ENCODE measurements at regions not wholly inside any gene's neighbourhood (a gene's known extent, or its start where the extent isn't known, plus 50 kb on each side); places are given as distances from the start of the nearest gene placed in this dataset.

DNA sequence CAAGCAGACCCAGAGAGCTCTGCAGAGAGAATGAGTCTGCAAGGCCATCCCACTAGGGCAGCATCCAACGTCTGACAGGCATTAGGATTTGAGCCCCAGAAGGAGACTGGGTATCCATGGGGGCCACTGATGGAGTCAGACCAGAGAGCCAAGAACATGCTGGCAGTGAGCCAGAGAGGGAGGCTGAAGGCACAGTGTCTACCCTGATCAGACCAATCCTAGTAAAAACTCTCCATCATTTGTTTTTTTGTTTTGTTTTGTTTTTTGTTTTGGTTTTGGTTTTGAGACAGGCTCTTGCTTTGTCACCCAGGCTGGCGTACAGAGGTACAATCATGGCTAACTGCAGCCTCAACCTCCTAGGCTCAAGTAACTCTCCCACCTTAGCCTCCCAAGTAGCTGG is 133.1 kb upstream of the LYZL2 start:
- TF ChIP-seq, protein P1, sequence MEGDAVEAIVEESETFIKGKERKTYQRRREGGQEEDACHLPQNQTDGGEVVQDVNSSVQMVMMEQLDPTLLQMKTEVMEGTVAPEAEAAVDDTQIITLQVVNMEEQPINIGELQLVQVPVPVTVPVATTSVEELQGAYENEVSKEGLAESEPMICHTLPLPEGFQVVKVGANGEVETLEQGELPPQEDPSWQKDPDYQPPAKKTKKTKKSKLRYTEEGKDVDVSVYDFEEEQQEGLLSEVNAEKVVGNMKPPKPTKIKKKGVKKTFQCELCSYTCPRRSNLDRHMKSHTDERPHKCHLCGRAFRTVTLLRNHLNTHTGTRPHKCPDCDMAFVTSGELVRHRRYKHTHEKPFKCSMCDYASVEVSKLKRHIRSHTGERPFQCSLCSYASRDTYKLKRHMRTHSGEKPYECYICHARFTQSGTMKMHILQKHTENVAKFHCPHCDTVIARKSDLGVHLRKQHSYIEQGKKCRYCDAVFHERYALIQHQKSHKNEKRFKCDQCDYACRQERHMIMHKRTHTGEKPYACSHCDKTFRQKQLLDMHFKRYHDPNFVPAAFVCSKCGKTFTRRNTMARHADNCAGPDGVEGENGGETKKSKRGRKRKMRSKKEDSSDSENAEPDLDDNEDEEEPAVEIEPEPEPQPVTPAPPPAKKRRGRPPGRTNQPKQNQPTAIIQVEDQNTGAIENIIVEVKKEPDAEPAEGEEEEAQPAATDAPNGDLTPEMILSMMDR (IDR thresholded peaks at IDR 0.05): no peak

DNA sequence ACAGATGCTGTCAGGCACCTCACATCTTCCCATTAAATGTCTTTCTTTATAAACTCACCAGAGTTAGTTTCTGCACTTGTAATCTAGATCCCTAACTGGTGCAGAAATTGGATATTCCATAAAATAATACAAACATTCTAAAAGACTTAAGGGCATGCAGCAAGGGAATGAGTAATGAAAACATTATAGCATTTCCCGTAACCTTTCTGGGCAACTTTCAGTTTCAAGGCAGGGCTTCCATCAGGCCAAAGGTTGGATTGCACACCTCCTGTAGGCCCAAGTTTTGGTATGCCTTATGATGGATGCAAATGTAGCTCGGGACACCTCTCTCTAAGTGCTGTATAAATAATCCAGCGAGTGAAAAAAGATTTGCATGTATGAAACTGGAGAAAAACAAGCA is 129.9 kb upstream of the LYZL2 start:
- TF ChIP-seq, protein P1 (IDR thresholded peaks at IDR 0.05): no peak

DNA sequence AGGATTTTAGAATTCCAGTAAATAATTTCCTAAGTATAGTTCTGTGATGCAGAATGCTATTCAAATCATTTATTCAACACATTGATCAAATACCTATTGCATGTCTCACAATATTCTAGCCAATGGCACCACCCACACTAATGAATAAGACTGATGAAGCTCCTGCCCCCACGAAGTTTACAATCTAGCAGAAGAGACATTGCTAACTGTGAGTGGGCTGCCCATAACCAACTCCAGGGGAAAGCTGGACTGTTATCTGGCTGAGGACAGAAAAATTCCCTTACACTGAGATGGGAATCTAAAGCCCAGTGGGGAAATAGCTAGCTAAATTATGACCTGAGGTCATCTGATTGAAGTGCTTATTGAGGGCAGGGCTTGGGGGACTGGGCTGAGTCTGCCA is 128.8 kb upstream of the LYZL2 start:
- TF ChIP-seq, protein P1 (IDR thresholded peaks at IDR 0.05): no peak

DNA sequence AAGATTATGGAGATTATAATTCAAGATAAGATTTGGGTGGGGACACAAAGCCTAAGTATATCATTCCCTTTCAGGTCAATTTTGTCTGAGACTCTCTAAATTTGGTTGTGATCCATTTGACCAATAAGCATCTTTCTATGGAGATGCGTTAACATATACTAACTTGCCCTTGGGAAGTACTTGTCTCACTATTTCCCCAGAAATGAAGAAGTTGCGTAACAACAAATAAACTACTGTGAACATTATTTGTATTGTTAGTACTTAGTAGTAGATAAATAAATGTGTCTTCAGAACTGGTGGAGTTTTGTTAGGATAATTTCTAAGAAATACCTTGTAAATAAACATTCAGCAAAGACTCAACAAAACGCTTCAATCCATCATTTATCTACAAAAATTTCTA is 127.3 kb upstream of the LYZL2 start:
- TF ChIP-seq, protein P1 (IDR thresholded peaks at IDR 0.05): no peak

DNA sequence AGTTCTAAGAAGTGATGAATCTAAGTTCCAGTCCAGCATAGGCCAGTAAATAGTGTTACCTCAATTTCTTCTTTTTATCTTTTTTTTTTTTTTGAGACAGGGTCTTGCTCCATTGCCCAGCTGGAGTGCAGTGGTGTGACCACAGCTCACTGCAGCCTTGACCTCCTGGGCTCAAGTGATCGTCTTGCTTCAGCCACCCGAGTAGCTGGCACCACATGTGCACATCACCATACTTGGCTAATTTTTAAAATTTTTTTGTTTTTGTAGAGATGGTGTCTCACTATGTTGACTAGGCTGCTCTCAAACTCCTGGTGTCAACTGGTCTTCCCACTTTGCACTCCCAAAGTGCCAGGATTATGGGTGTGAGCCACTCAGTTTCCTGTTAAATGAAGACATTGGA is 126.6 kb upstream of the LYZL2 start:
- TF ChIP-seq, protein P1 (IDR thresholded peaks at IDR 0.05): no peak

DNA sequence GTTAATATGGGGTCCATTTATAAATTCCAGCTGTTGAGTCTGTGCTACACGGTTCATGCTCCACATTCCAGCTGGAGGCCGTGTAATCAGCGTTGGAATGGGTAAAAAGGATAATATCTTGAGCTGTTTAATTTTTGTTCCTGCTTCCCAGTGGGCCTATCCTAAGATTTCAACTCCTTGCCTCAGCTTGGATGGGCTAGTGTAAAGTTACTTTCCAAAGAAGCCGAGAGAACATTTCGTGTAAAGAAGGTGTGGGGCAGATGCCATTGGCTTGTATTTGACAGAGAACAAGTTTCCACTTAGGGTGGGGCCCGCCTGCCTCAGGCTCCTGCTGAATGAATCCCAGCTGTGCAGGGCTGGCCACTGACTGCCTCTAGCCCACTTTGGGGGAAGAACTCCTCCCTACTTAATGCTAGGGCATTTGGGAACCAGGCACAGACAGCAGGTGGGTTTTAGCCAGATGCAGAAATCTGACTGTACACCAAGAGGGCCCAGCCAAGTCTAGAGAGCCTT is 125.9 kb upstream of the LYZL2 start:
- TF ChIP-seq, protein P1 (IDR thresholded peaks at IDR 0.05): no peak

DNA sequence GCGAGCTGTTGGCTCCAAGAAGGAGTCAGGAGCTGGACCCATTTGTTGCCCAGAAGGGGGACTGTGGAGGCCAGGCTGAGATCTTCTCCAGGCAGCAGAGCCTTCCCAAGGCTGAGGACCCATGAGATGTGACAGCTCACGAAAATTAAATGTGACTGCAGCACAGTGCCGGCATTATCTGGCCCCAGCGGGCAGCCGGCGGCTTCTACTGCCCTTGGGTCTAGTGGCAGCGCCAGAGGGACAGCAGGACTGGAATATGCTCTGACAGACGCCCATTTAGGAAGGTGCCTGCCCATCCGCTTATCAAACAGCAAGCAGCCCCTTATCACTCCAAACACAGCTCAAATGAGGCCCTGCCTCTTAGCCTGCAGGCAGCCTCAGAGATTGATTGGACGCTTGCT is 122.9 kb upstream of the LYZL2 start:
- TF ChIP-seq, protein P1 (IDR thresholded peaks at IDR 0.05): no peak

DNA sequence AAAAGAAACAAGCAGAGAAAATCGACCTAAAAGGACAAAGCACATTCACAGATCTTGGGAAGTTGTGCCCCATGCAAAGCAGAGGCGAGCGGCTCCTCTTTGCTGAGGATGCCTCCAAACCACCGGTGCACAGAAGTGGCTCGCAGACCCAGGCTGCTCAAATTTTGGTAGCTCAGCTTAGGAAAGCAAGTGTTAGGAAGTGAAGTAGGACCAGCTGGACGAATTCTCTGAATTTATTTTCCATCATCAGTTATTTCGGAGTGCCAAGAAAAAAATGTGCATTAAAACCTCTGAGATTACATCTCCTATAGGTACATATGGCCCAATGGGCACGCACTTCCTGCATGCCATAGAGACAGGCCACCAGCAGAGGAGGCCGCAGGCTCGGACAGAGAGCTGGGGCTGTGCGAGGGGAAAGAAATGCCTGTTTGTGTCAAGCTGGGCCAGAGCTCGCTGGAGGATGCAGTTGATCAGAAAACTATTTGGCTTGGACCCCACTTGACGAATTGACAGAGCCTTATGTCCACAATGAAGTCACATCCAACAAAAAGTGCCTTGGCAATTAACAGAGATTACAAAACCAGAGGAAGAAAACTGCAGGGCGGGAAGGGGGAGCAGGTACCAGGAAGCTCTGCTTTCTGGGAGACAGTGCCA is 122.3 kb upstream of the LYZL2 start:
- TF ChIP-seq, protein P1 (IDR thresholded peaks at IDR 0.05): peak; percentile 95

All from LNCAP (cell line).